HG03432 (cell line): ENCODE measurements at regions not wholly inside any gene's neighbourhood (a gene's known extent, or its start where the extent isn't known, plus 50 kb on each side); places are given as distances from the start of the nearest gene placed in this dataset.

Experiments used
- ATAC-seq: cut with Tn5 transposase; IDR thresholded peaks from one replicate; pipeline ENCODE4 v1.9.1; 2021; ENCODE audit warnings: mild to moderate bottlenecking, moderate library complexity; ENCODE audit not compliant: unreplicated experiment

DNA sequence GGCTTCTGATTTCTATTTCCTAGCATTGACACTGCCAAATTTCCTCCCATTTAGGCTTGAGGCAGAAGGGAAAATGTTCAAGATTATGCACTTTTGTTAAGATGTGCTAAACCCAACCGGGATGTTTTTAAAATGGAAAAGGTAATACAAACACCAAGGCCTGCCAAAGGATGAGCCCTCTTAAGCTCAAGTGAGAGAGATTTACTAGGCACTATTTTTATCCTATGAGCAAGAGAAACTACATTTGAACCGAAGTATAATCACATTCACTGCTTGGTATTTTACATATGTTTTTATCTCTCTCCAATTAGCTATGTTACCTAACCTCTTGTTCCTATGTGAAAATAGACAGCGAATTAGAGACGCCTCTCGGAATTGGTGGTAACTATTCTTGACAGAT is 295.8 kb downstream of the GABRB3 start:
- no peak for ATAC-seq

DNA sequence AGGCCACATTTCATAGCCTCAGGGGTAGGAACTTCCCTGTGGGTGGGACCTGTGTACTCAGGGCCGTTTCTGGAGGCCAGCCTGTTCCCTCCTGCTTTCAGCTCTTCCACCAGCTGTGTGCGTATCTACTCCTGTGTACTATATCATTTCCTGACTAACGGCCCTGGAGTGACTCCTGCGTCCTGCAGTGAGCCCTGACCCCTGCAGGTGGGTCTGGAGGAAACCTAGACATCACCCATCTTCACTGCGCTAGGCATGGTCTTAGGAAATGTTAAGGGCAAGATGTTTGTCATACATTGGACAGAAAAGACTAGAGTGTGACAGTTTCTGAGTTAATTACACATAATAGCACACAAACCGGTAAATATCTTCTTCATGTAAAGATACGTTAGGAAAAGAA is 297.3 kb downstream of the GABRB3 start:
- no peak for ATAC-seq

- no peak for ATAC-seq
These were observed 300.2 kb downstream of the GABRB3 start for GRCh38 chr15:26472661-26473060.

DNA sequence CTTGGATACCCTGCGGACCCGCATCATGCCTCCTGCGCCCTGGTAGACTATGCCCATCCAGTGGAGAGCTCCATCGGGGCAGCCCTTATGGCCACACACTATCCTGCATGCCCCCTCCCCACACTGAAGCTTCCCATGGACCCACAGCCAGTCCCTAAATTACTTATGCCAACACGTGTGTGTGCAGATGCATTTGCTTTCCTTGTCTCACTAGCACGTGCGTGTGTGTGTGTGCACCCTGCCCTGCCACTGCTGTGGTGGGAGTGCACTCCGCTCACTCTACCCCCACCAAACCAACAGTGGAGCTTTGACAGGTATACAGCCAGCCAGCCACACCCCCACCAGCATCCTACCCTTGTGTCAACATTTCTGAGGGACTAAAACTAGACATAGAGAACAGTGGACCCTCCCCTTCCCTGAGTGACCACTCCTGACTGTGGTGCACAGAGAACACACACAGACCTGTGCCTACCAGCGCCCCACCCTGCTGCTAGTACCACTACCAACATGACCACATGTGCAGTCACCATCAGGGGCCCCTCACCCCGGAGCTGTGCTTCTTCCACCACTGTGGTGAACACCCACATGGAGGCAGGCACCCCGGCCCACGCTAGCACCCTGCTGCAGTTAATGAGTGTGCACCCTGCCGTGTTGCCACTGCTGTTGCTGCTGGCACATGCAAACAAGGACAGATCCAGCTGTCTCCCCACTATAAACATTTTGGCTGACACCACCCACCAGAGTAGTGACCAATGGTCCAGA is 310.8 kb downstream of the GABRB3 start:
- ATAC-seq = no peak

- ATAC-seq = no peak
These were observed 312.7 kb downstream of the GABRB3 start for GRCh38 chr15:26460165-26460564.

DNA sequence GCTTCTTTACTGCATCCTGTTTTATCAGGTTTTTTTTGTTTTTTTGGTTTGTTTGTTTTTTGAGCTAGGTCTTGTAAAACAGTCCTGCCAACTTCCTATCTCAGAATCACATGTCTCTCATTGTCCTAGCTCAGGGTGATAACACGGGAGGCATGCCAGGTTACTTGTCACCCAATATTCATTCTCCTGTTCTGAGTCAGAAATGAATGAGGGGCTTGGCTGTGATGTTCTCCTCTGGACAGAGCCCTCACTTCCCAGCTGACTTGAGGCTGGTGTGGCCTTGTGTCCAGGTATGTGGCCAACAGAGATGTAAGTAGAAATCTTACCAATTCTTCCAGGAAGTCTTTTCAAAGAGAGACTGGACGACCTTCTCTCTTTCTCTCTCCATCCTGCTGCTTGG is 317.0 kb downstream of the GABRB3 start:
- ATAC-seq = no peak

- no peak for ATAC-seq
These were observed 319.0 kb downstream of the GABRB3 start for GRCh38 chr15:26453914-26454313.

DNA sequence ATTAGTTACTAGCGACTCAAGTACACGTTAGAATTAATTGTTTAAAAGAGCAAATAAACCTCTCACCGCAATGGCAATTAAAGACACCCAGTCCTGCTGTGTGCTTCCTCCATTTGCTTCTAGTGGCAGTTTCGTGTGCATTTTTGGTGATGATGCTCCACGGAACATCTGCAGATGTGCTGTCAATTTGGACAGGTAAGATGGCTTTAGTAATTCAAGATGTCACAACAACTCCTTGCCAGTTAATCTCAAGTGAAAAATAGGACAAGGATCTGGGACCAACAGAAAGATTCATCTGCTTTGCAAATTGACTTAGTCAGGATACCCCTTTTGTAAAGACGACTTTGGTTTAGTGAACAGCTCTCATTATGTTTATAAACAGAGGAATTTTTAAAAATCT is 320.9 kb downstream of the GABRB3 start:
- ATAC-seq = no peak

DNA sequence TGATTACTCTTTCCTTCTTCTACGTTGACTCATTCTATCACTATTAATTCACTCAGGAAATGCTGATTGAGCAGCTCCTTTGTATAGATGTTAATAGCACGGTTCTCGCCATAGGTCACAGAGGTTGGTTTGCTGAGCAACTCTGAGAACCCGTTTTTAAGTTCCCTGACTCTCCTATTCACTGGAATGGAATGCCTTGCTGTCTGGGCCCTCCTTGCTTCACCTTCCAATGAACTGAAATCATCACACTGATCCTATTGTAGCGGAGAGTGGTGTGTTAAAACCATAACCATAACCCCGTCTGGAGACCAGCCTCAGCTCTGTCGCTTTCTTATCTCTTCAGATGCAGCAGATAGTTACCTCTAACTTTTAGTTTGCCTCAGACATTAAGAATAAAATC is 323.6 kb downstream of the GABRB3 start:
- no peak for ATAC-seq

DNA sequence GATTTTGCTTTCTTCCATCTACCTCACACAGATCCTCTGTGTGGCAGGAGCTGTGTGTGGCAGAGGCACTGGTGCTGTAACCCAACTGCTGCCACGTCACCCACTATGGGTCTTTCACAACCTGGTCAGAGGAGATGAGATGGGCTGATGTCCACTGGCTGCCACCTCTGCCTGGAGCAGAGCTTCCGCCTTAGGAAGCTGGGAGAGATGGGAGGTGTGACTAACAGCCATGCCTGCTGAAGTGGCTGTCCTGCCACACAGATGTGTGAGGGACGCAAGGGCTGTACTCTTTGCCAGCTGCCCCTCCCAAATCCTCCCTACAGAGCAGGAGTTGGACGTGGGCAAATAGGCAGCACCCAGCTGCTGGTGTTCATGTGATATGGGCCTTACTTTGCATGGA is 329.5 kb downstream of the GABRB3 start:
- no peak for ATAC-seq

GRCh38 chr15:26442680-26443079 is 330.2 kb downstream of the GABRB3 start:
- no peak for ATAC-seq

DNA sequence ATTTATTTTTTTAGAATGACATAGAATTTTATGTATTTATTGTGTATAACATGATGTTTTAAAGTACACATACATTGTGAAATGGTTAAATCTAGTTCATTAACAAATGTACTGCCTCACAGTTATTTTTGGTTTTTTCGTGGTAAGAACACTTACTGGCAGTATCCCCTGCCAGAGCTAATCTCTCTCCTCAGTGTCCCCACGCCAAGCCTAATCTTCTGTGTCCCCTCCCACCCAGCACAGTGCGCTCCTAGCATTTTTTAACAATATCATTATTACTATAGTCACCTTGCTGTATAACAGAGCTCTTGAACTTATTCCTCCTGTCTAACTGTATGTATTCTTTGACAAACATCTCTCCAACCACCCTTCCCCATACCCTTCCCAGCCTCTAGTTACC is 333.2 kb downstream of the GABRB3 start:
- no peak for ATAC-seq

GRCh38 chr15:26438718-26439117 is 334.1 kb downstream of the GABRB3 start:
- no peak for ATAC-seq

DNA sequence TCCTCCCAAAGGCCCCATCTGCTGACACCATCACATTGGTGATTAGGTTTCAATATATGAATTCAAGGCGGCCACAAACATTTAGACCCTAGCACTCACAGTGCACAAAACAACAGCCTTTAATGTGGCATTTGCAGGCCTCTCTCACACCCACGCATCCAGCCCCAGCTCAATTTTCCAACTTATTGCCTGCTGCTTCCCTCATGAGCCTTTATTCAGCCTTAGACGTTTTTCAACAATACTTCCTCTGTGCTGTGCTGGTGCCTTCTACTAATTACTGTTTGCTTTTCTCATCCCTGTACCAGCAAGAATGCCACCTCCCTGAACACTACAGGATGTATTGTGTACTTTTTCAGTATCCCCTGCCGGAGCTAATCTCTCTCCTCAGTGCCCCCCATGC is 334.6 kb downstream of the GABRB3 start:
- ATAC-seq = no peak

- no peak for ATAC-seq
These were observed 339.0 kb downstream of the GABRB3 start for GRCh38 chr15:26433818-26434217.

DNA sequence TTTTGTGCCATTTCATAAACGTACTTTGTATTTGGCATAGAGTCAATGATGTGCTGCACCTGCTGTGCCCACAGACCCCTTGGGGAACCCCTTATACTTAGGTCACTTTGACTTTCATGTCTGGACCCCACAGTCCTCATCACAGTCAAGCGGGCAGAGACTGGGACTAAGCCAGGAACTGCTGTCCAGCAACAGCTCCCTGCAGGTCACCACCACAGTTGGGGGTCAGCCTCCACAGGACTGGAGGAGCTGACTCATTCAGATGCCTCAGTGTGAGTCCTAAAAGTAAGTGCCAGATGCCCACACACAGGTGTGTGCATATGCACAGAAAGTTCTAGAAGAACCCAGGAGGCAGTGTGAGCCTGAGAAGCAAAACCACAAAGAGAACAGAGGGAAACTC is 339.8 kb downstream of the GABRB3 start:
- ATAC-seq = no peak

GRCh38 chr15:26421065-26421464 is 351.8 kb downstream of the GABRB3 start:
- no peak for ATAC-seq

DNA sequence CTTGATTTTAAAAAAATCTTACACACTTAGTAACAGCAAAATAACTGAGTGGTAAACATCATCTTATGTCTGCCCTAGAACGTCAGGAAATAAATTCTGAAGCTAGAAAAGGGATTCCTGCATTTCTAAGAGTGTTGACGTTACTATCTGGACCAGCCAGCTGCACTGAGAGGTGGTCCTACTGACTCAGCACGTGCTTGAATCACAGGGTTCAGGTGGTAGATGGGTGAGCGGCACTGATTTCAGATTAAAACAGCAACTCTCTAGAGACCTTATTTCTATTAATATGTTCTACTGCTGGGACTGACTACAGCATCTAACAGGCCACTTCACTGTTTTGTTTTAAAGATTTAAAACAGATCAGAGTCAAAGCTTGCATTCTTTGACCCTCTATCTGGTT is 377.2 kb downstream of the GABRB3 start:
- ATAC-seq = no peak

DNA sequence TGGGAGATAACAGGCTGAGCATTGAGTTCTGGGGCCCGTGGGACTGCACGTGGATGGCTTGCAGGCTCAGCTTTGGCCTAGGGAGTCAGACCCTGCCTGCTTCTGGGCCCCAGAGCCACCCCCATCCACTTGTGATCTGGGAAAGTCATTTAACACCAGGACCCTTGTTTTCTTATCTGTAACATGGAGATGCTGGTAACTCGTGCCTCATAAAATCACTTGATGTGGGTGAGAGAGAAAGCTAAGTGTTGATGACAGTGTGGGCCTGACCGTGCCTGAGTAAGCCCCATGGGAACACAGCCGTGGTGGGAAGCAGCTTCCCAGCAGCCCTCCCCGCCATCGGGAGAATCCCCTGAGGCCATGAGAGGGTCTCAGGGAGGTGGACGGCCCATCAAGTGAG is 378.1 kb downstream of the GABRB3 start:
- ATAC-seq = no peak

DNA sequence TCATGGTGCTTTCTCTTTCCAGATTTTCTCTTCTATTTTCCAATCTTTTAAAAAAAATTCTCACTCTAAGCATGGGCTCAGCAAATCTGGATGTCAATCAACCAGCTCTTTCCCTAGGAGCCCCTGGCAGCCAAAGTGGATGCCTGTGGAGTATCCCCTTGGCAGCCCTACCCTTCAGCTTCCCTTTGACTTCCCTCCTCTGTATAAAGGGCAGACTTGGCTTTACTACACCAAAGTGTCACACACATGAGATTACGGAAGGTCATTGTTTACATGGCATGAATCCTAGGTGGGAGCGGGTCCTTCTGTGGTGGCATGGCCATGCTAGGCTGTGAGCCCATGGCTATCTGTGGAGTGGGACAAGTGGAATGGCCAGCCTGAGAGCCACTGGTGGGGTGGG is 379.9 kb downstream of the GABRB3 start:
- no peak for ATAC-seq

- ATAC-seq = no peak
These were observed 381.2 kb downstream of the GABRB3 start for GRCh38 chr15:26391567-26392194.

DNA sequence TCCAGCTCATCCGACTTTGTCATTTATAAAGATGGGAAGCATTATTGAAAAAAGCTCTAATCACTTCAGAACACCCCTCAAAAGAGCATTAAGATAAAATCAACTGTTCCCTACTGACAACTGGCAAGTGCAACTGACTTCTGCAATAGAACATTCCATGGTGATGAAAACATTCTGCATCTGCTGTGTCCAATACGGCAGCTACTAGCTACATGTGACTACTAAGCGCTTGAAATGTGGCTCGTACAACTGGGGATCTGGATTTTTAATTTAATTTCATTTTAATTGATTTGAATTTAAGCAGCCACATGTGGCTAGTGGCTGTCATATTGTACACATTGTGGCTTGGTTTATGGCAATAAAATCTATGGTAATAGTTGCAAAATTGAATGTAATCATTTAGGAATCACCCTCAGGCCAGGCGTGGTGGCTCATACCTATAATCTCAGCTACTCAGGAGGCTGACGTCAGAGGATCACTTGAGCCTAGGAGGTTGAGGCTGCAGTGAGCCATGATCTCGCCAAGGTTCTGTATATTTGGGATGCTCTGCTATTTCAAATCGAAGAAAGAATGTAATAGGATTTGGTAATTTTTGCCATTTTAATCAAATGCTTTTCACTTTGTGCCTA is 390.3 kb downstream of the GABRB3 start:
- ATAC-seq = no peak
